K562 (cell line): ENCODE measurements at regions not wholly inside any gene's neighbourhood (a gene's known extent, or its start where the extent isn't known, plus 50 kb on each side); places are given as distances from the start of the nearest gene placed in this dataset.

Source experiments
- CTBP1 ChIP-seq: fragments of 450-650 bp; IDR thresholded peaks from 2 replicates; pipeline ENCODE4 v1.6.1; 2016; ENCODE audit warnings: borderline replicate concordance
- ETV5 ChIP-seq: sonication (generic); formaldehyde crosslinking; IDR thresholded peaks from 2 replicates; pipeline ENCODE4 v1.4.0; 2020; ENCODE audit warnings: low read depth, mild to moderate bottlenecking, missing genetic modification reagents
- LEF1 ChIP-seq: fragments of 450-650 bp; IDR thresholded peaks from 2 replicates; pipeline ENCODE4 v1.6.1; 2016; ENCODE audit warnings: mild to moderate bottlenecking
- MEIS2 ChIP-seq: fragments of 450-650 bp; IDR thresholded peaks from 2 replicates; pipeline ENCODE4 v1.6.1; 2014; ENCODE audit warnings: mild to moderate bottlenecking; ENCODE audit not compliant: partially characterized antibody
- TF ChIP-seq, protein P1 (sequence below): fragments of 250-450 bp; sonication (Bioruptor Pico); IDR thresholded peaks from 2 replicates; pipeline ENCODE4 v1.4.0; 2020; ENCODE audit warnings: mild to moderate bottlenecking
- TF ChIP-seq, protein P2 (sequence below): sonication (generic); formaldehyde crosslinking; IDR thresholded peaks from 2 replicates; pipeline ENCODE4 v1.8.0; 2023; ENCODE audit warnings: mild to moderate bottlenecking, missing genetic modification reagents

DNA sequence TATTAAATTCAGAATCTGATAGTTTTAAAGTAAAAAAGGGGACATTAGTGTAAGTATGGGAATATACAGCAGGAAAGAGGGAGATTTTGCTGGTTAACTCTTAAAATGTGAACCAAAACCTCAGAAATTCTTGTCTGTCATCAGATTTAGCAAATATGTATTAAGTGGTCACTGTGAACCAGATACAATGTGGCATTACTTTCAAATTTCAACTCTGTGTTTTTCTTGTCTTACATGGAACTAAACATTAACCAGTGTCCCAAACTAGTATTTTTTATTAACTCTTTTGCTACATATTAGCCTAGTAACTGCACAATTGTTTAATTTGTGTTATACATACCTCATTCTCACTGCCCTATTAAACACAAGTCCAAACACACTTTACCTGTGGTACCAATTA is 259.9 kb upstream of the RASA1 start:
- TF ChIP-seq CTBP1 (no peak), ETV5 (CRISPR knock-in tag) (no peak), LEF1 (no peak), MEIS2 (no peak)
- TF ChIP-seq, protein P1, sequence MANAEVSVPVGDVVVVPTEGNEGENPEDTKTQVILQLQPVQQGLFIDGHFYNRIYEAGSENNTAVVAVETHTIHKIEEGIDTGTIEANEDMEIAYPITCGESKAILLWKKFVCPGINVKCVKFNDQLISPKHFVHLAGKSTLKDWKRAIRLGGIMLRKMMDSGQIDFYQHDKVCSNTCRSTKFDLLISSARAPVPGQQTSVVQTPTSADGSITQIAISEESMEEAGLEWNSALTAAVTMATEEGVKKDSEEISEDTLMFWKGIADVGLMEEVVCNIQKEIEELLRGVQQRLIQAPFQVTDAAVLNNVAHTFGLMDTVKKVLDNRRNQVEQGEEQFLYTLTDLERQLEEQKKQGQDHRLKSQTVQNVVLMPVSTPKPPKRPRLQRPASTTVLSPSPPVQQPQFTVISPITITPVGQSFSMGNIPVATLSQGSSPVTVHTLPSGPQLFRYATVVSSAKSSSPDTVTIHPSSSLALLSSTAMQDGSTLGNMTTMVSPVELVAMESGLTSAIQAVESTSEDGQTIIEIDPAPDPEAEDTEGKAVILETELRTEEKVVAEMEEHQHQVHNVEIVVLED (CRISPR knock-in tag) = no peak
- TF ChIP-seq, protein P2, sequence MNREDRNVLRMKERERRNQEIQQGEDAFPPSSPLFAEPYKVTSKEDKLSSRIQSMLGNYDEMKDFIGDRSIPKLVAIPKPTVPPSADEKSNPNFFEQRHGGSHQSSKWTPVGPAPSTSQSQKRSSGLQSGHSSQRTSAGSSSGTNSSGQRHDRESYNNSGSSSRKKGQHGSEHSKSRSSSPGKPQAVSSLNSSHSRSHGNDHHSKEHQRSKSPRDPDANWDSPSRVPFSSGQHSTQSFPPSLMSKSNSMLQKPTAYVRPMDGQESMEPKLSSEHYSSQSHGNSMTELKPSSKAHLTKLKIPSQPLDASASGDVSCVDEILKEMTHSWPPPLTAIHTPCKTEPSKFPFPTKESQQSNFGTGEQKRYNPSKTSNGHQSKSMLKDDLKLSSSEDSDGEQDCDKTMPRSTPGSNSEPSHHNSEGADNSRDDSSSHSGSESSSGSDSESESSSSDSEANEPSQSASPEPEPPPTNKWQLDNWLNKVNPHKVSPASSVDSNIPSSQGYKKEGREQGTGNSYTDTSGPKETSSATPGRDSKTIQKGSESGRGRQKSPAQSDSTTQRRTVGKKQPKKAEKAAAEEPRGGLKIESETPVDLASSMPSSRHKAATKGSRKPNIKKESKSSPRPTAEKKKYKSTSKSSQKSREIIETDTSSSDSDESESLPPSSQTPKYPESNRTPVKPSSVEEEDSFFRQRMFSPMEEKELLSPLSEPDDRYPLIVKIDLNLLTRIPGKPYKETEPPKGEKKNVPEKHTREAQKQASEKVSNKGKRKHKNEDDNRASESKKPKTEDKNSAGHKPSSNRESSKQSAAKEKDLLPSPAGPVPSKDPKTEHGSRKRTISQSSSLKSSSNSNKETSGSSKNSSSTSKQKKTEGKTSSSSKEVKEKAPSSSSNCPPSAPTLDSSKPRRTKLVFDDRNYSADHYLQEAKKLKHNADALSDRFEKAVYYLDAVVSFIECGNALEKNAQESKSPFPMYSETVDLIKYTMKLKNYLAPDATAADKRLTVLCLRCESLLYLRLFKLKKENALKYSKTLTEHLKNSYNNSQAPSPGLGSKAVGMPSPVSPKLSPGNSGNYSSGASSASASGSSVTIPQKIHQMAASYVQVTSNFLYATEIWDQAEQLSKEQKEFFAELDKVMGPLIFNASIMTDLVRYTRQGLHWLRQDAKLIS (CRISPR knock-in tag) = no peak
